ENCODE measurements at regions not wholly inside any gene's neighbourhood (a gene's known extent, or its start where the extent isn't known, plus 50 kb on each side); places are given as distances from the start of the nearest gene placed in this dataset.

GRCh38 chr1:212205843-212206242 is 79.4 kb upstream of the PPP2R5A start:
- no peak for DNase-seq (ENCODE audit: low read depth)
- no peak for TF ChIP-seq CTCF (IDR thresholded peaks at IDR 0.05; ENCODE audit: control insufficient read depth, extremely low read depth, insufficient read depth)
- no peak overlapping the region for H3K4me3 ChIP-seq (ENCODE audit: low read depth, low read length)

- DNase-seq (ENCODE audit: low read depth): no peak
- H3K4me3 ChIP-seq (ENCODE audit: low read depth, low read length): no peak overlapping the region
- TF ChIP-seq CTCF (IDR thresholded peaks at IDR 0.05; ENCODE audit: control insufficient read depth, extremely low read depth, insufficient read depth): no peak
Measured at GRCh38 chr1:212207118-212207517, 78.1 kb upstream of the PPP2R5A start.

GRCh38 chr1:212207822-212208520 is 77.2 kb upstream of the PPP2R5A start:
- TF ChIP-seq CTCF (IDR thresholded peaks at IDR 0.05; ENCODE audit: control insufficient read depth, extremely low read depth, insufficient read depth): no peak
- no peak overlapping the region for H3K4me3 ChIP-seq (ENCODE audit: low read depth, low read length)
- DNase-seq (ENCODE audit: low read depth): no peak

GRCh38 chr1:212208978-212209644 is 76.1 kb upstream of the PPP2R5A start:
- no peak overlapping the region for H3K4me3 ChIP-seq (ENCODE audit: low read depth, low read length)
- TF ChIP-seq CTCF (IDR thresholded peaks at IDR 0.05; ENCODE audit: control insufficient read depth, extremely low read depth, insufficient read depth): no peak
- DNase-seq (ENCODE audit: low read depth): no peak

GRCh38 chr1:212211371-212211770 is 73.8 kb upstream of the PPP2R5A start:
- no peak for DNase-seq (ENCODE audit: low read depth)
- no peak overlapping the region for H3K4me3 ChIP-seq (ENCODE audit: low read depth, low read length)
- no peak for TF ChIP-seq CTCF (IDR thresholded peaks at IDR 0.05; ENCODE audit: control insufficient read depth, extremely low read depth, insufficient read depth)

GRCh38 chr1:212212343-212212742 is 72.9 kb upstream of the PPP2R5A start:
- TF ChIP-seq CTCF (IDR thresholded peaks at IDR 0.05; ENCODE audit: control insufficient read depth, extremely low read depth, insufficient read depth): no peak
- H3K4me3 ChIP-seq (ENCODE audit: low read depth, low read length): no peak overlapping the region
- no peak for DNase-seq (ENCODE audit: low read depth)

Data from LNCaP clone FGC (cell line).